ENCODE measurements at regions not wholly inside any gene's neighbourhood (a gene's known extent, or its start where the extent isn't known, plus 50 kb on each side); places are given as distances from the start of the nearest gene placed in this dataset.

GRCh38 chr6:137353842-137354397 is 134.7 kb upstream of the IFNGR1 start:
- no peak for DNase-seq (ENCODE audit: low spot score)
- FAIRE-seq = no peak

DNA sequence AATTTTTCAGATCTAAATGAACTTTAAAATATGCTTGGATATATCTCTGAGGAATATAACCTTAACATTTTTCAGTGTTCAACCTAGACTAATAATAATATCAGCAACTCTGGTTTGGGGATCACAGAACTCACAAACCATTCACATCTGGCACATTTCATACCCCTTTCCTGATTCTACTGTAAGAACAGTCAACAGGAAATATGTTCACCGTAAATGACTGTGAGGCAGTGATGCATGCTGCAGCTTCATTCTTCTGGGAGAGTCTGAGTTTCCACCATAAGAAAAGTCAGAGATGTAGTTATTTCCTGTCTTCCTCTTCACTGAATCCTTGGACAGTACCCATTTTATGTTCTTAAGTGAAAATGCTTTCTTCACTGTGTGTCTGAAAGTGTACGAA is 134.2 kb upstream of the IFNGR1 start:
- DNase-seq (ENCODE audit: low spot score) (no peak), FAIRE-seq (no peak)

DNA sequence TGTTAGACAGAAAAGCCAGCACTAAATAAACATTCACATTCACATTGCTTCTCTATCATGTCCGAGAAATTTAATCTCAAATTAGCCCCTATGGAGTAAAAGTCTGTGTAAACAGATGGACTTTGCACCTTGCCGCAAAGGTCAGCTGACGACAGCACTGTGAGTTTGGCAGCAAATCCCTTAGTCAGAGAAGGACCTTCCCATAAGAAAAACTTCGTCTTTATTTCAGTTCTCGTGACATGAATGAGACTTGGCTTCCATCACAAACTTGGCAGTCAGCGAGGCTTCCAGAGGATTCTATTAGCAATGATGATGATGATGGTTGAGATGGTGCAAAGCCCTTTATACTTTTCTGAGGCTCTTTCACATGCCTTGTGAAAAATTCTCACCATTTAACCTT is 133.7 kb upstream of the IFNGR1 start:
- no peak for FAIRE-seq

DNA sequence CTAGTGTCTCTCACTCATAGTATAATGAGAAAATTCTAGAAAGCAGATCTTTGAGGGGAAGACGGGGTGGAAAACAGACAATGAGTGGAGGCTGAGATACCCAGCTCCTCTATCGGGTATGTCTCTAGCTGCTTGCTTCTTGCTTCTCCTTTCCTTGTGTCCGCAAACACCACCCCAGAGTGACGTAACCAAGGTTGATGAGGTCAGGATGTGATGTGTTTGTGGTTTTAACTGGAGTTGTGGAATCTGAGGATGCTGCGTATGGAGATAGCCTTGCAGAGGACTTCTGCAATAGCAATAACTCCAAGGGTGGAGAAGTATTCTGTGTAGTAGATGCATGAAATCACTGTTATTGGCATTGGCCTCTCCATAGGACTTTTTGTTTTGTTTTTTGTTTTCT is 132.7 kb upstream of the IFNGR1 start:
- DNase-seq (ENCODE audit: low spot score) = no peak
- FAIRE-seq = no peak

More for the DNA sequence above, 133.7 kb upstream of the IFNGR1 start:
- DNase-seq (ENCODE audit: low spot score) = no peak

- no peak for FAIRE-seq
Measured at GRCh38 chr6:137350857-137351256, 131.7 kb upstream of the IFNGR1 start.

DNA sequence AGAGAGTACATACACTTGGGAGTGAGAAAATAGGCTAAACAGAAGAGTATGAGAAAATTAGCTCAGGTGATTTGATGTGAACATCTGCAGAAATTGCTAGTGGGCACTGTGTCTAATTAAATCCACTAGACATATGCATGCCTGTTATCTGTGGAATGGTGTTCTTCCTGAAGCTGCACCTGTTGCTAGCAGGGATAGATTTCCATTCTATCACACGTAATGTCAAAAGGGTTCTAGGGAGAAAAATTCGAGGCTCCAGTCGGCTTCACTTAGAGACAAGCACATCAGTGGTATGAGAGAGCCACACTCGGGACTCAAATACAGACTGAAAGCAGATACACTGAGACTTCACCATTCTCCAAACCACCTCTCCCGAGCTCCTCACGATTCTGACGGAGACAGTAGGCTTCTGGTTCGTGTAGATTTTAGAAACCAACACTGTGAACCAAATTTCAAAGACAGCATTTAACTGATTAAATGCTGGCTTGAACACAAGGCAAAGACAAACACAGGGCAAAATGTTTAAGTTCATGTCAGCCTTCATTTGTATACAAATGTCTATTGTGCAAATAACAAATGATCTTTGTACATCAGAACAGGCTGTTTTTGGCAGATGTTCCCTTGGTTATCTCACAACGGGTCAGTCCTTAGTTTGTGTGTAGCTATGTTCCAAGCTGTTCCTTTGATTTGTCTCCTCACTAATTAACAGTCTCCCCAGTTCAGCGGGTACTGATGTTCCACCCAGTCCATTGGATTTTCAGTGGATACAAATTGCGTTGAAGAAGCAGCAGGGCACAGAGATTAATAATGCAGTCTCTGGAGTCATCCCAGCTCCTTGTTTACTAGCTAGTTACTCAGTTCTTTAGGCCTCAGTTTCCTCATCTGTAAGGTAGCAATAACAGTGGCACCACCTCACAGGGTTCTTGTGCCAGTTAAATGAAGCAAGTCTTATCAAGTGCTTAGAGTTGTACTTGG is 131.0 kb upstream of the IFNGR1 start:
- DNase-seq (ENCODE audit: low spot score) = no peak
- no peak for FAIRE-seq

More at GRCh38 chr6:137350857-137351256, 131.7 kb upstream of the IFNGR1 start:
- no peak for DNase-seq (ENCODE audit: low spot score)

DNA sequence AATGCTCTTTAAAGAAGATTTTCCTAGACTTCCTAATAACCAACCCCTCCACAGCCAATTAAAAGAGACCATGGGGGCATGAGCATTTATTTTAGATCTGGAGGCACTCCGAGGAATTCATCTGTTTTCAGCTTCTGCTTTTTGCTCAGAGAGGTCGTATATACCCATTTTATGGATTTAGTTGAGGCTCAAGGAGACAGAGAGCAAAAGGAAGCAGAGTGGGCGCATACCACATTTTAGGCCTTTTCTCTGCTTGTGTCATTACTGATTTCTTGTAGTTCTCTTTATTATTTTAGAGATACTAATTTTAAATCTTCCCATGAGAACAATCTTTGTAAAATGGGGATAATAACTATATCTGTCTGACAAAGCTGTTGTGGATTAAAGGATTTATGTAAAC is 129.6 kb upstream of the IFNGR1 start:
- FAIRE-seq (no peak), DNase-seq (ENCODE audit: low spot score) (no peak)

DNA sequence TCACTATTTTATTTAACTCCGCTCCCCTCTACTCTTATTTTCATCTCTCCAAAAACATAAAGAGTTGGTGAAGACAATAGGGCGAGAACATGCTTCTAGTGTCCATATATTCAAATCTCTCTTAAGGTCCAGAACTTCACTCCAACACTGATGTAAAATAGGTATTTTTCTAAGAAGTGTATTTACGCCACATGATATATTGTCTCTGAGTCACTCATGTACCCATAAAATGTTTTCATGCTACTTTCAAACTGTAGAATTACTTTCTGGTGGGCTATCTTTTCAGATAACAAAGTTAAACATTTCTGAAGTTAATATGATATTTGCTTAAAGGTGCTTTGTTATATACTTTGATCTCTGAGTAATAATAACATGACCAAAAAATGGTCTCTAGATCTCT is 124.1 kb upstream of the IFNGR1 start:
- no peak for DNase-seq (ENCODE audit: low spot score)
- FAIRE-seq = no peak

DNA sequence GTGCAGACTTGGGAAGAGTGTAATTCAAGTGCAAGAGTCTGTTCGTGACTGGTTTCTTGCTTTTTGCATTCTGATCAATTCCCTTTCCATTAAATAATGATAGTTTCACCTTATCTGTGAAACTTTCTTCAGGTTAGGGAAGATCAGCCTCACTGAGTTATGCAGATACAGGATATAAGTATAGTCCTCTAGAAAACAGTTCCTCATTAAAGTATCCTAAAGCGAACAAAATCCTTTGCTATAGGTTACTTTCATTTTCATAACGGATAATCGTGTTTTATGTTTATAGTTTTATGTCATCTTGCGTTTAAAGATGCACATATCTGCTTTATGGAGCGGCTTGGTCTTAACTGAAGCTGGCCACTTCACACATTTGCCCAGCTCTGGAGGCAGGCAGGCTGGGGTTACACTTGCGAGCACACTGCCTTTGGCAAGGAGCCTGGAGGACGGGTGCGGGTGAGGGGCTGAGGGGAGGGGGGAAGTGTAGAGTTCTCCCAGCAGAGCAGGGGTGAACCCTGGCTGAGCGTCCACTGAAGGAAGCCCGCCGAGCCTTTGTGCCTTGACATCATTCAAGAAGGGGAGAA is 123.5 kb upstream of the IFNGR1 start:
- DNase-seq (ENCODE audit: low spot score) = peak; percentile 34

DNA sequence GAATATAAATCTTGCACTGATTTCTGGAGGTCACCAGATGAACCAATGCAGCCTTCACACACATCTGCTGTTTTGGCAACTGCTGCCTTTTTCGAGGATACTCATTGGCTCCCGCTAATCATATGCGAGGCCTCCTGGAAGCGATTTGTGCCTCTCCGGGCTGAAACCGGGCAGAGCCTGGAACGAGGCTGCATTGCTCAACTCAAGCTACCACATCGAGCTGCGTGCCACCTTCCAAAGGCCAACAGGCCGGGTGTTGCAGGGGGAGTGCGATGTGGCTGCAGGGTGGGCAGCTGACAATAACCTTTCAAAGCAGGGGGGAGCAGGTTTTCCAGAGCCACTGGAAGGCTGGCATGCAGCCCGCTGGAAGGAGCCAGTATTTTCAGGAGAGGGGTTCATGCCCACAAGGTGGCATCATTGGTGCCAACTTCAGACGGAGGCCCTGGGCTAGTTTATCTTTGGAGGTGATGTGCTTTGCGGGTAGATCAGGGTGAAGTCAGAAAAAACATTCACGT is 122.6 kb upstream of the IFNGR1 start:
- DNase-seq (ENCODE audit: low spot score) = peak; percentile 48
- no peak for FAIRE-seq

More for the DNA sequence above, 123.5 kb upstream of the IFNGR1 start:
- FAIRE-seq = no peak

DNA sequence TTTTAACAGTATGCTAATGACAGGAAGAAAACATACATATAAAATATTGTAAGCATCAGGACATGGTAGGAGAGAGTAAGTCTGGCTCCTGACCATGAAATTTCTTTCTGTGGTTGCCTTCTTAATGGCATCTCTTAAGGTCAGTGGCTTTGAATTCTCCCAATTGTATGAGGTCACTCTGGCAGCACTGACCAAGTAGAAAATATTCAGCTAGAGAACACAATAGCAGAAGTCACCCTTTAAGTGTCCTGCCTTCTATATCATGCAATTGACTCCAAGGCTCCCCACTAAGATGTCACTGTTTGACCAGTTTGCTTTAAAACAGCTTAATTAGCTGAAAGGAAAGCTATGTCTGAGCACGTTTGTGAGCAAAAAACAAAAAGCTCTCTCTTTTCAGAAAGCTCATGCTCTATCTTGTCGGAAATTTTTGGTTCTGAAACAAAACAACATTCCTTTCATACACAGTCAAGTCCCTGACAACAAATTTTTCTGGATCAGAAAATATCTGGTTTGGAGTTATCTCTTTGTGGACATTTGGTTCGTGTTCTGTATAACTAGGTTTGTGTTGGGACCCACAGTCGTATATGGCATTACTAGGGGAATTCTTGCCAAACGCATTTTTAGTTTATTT is 120.9 kb upstream of the IFNGR1 start:
- no peak for DNase-seq (ENCODE audit: low spot score)
- no peak for FAIRE-seq

GRCh38 chr6:137334884-137335283 is 115.7 kb upstream of the IFNGR1 start:
- FAIRE-seq (no peak), DNase-seq (ENCODE audit: low spot score) (no peak)

- DNase-seq (ENCODE audit: low spot score) (no peak), FAIRE-seq (no peak)
Measured at GRCh38 chr6:137334094-137334493, 114.9 kb upstream of the IFNGR1 start.

GRCh38 chr6:137332637-137333280 is 113.6 kb upstream of the IFNGR1 start:
- DNase-seq (ENCODE audit: low spot score) = no peak
- no peak for FAIRE-seq

DNA sequence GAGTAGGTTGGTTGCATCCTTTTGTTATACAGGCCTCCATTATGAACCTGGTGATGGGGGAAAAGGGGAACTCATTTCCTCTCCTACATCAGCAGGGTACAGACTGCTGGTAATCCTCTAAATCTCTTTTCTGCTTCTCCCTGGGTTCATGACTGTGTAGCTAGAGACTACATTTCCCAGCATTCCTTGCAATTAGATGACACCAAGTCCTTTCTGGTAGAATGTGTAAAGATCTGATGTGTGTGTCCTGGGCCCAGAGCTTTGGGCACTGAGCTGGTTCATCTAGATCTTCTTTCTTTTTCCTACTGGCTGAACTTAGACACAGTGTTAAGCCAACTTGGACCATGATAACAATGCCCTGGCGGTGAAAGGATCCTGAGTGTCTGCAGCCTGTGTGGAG is 104.7 kb upstream of the IFNGR1 start:
- no peak for FAIRE-seq
- no peak for DNase-seq (ENCODE audit: low spot score)

DNA sequence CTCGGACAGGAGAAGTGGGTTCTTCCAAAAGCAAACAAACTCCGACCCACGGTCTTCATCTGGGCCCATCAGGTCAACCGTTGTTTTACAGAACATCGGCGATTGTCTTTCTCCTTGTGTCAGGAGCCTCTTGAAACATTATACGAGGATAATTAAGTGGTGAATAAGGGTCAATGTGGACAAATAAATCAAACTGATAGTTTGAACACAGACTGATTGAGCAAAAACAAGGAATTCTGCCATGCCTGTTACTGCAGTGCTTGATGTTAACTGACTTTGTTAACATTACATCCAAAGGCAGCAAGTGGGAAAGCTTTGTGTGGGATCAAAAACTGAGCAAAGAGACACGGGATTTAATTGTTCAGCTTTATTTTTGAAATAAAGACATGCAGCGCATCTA is 101.1 kb upstream of the IFNGR1 start:
- DNase-seq (ENCODE audit: low spot score) (no peak), FAIRE-seq (no peak)

DNA sequence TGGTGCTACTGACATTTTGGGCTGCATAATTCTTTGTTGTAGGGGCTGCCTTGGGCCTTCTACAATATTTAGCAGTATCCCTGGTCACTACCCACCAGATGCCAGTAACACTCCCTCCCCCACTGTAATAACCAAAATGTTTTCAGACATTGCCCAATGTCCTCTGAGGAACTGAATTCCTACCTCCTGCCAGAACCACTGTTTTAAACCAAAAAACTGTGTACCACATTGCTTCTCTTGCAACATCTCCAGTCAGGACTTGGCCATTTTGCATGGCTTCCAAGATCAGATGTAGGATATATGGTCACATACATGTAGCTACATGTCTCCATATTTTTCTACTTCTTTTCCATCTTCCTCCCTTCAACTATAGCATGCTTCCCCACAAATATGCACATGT is 97.4 kb upstream of the IFNGR1 start:
- FAIRE-seq (no peak), DNase-seq (ENCODE audit: low spot score) (no peak)

DNA sequence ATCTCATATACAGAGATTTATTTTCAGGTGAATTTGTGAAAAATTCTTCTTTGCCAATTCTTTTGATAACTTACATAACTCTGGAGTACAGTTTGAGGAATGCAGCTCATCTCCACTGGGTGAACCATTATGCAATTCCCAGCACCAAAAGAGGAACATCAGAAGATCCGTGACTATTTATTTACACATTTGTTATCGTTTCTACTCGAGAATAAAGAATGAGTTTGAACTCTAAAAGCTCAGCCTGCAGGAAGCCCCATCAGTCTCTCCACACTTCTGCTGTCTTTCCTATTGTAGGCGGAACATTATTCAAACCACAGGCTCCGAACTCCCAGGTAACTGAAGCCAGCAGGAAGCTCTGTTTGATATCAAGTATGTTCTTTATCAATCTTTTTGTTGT is 95.9 kb upstream of the IFNGR1 start:
- FAIRE-seq = no peak

GRCh38 chr6:137313928-137314855 is 95.0 kb upstream of the IFNGR1 start:
- peak; percentile 62 for DNase-seq (ENCODE audit: low spot score)
- no peak for FAIRE-seq

More for the DNA sequence above, 95.9 kb upstream of the IFNGR1 start:
- DNase-seq (ENCODE audit: low spot score) = no peak

- FAIRE-seq (no peak), DNase-seq (ENCODE audit: low spot score) (no peak)
Measured at GRCh38 chr6:137313211-137313610, 94.0 kb upstream of the IFNGR1 start.

Data from urothelium cell line (cell line).